NCI-H460 (cell line): ENCODE measurements at regions not wholly inside any gene's neighbourhood (a gene's known extent, or its start where the extent isn't known, plus 50 kb on each side); places are given as distances from the start of the nearest gene placed in this dataset.
"Not testable (repeated sequence)": the region's sequence is repeated elsewhere in the genome, so short reads cannot be mapped to it uniquely, and the experiment has no call there.

Experiments
- DNase-seq: peaks from one replicate; pipeline ENCODE4 v3.0.0-alpha.2; 2016; ENCODE audit warnings: low read depth; ENCODE audit errors: extremely low read depth

- peak; percentile 87 for DNase-seq
Measured at GRCh38 chr2:12456293-12457106, 260.2 kb upstream of the TRIB2 start.

DNA sequence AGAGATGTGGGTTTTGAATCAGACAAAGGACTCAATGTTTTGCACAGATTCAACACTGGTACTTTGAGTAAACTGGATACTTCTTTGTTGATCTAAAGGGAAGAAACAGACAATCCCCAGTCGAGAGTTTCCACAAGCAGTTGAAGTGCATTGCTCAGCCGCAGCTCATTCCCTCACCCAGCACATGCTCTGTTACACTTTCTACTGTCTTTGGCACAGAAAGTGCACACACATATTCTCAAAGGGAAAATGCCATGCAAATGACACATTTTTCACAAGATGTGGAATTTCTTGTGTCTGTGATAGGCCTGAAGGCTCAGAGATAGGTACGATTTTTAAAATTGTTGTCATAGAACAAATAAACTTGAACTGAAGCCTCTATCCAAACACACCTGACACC is 258.9 kb upstream of the TRIB2 start:
- peak; percentile 66 for DNase-seq

DNA sequence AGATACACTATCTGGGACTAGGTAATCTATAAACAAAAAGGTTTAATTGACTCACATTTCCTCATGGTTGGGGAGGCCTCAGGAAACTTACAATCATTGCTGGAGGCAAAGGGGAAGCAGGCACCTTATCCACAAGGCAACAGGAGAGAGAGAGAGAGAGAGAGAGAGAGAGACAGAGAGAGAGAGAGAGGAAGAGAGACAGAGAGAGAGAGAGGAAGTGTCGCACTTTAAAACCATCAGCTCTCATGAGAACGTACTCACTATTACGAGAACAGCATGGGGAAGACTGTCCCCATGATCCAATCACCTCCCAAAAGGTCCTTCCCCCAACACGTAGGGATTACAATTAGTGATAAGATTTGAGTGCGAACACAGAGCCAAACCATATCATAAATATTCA is 253.5 kb upstream of the TRIB2 start:
- DNase-seq = no peak

GRCh38 chr2:12465631-12466135 is 251.1 kb upstream of the TRIB2 start:
- no peak for DNase-seq

- no peak for DNase-seq
Measured at GRCh38 chr2:12467303-12467702, 249.4 kb upstream of the TRIB2 start.

GRCh38 chr2:12469141-12469561 is 247.6 kb upstream of the TRIB2 start:
- DNase-seq = no peak

GRCh38 chr2:12472265-12472664 is 244.5 kb upstream of the TRIB2 start:
- not testable (repeated sequence) for DNase-seq

DNA sequence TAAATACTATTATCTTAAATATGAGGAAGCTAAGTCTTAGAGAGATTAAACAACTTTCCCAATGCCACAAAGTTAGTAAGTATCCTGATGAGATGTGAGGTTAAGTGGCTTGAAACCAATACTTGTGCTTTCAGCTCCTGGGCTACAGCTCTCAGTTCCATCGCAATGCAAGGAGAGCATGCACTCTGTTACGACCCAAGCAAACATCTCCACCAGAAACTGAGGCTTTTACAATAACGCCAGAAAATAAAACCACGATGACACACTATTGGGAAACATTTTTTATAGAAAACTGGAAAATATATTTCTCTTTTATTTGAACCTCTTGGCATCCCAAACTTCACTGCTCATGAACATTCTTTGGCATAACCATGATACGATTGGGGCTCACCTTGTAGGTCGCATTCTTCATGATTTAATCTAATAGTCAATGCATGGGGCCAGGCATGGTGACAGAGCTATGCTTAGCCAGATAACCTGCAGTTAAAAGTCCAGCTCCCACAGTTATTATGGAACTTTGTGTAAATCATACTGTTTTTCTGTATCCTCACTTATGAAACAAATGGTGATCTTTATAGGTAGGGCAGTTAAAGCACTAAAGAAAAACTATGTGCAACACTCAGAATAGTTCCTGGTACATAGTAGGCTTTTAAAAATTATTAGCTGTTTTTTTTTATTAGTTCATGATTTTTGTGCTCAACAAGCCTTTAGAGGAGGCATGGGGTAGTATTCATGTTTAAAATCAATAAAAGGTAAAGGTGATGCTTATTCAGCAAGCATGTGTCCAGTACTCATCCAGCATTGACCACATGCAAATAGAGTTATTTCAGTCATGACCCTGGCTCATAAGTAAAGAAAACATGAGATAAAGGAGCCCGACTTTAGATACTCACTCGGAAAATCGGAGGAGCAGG is 238.3 kb upstream of the TRIB2 start:
- no peak for DNase-seq

DNA sequence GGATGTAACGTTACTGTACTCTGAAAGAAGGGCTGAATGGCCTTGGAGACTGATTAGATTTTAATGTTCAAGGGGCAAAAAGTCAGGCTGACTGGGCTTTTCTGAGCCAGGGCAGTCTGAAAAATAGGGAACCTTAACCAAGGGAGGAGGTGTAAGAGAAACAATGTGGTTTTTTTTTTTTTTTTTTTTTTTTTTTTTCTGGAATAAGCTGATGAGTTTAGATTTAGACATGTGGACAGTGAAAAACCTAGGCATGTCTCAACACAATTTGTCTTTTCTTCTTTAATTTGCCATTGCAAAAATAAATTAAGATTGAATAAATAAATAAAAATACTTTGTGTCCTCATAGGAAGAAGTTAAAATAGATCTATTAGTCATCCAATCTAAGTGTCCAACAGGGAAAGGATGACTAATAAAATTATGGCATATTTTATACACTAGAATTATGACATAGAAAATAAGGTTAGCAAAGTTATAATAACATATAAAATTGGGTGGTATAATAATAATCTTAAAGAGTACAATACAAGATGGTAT is 237.6 kb upstream of the TRIB2 start:
- DNase-seq = no peak

- no peak for DNase-seq
Measured at GRCh38 chr2:12484536-12485115, 232.1 kb upstream of the TRIB2 start.

DNA sequence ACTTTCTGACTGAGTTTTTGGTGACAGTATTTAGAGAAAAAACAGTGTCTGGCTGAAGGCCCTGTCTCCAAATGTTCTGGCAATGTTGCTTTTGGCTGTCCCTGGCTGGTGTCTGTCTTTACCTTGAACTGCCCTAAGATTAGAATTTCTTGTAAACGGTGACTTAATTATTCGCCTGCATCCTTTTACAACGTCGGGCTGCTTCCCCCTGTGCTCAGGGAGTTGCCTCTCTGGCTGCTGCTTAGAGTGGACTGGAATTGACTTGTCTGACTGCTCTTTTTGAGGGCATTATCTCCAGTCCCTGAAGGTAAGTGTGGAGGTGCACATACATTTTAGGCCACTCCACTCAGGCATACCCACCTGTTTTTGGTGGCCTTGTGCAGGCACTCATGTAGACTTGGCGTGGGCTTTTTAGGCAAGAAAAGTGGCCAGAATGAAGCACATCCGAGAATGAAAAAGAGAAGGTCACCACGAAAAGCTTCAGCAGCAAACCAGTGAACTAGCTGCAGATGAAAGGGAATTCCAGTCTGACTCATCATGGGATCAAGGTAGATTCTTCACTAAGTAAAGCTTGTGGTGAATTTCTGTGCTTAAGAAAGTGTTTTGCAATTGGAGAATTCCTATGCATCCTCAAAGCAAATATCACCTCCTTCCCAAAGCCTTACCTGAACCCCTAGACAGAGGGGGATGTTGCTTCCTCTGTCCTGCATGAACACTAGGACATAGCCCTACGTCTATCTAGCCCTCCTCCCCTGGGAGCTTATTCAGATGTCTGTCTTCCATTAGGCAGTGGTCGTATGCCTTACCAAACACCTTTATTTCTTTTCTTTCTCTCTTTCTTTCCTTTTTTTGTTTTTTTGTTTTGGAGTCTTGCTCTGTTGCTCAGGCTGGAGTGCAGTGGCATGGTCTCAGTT is 230.3 kb upstream of the TRIB2 start:
- DNase-seq = no peak

- DNase-seq = no peak
Measured at GRCh38 chr2:12487253-12488004, 229.3 kb upstream of the TRIB2 start.

GRCh38 chr2:12488352-12489318 is 228.1 kb upstream of the TRIB2 start:
- no peak for DNase-seq

DNA sequence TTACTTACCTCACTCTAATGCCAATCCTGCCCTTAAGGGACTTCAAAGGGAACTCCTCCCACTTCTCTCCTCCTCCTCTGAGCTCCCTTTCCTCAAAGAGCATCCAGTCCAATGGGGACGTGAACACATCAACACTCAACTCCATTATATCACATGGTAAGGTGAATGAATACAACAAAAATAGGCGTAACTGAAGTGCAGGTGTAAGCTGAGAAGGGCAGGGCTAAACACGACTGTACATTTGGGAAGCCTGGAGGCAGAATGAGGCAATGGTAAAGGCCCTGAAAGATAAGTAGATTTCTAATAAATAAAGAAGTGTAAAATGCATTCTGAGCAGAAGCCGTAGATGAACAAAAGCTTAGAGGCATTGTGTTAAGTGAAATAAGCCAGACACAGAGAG is 226.1 kb upstream of the TRIB2 start:
- no peak for DNase-seq

GRCh38 chr2:12492360-12492759 is 224.4 kb upstream of the TRIB2 start:
- not testable (repeated sequence) for DNase-seq

DNA sequence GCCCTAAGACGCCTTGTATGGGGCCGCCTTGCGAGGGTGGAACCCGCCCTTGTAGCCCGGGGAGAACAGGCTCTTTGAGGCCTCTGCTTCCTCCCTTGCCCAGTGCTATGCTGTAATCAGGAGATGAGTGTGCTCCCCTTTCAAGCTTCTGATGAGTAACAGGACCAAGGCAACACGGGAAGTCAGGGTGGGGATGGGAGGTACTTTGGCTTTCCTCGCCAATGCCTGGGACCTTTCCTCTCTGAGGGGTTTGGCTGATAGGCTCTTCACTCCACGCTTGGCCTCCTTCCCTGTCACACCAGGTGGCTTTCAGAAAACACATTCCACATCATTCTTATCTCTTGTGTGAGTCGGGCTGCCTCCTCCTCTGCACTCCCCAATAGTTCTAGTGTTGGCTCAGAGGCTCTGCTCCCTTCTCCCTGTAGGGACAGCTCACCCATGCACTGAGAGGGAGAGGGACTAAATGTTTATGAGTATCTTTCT is 223.7 kb upstream of the TRIB2 start:
- DNase-seq = no peak

GRCh38 chr2:12495247-12495868 is 221.4 kb upstream of the TRIB2 start:
- DNase-seq = no peak
